A673 (cell line): ENCODE measurements at regions not wholly inside any gene's neighbourhood (a gene's known extent, or its start where the extent isn't known, plus 50 kb on each side); places are given as distances from the start of the nearest gene placed in this dataset.

ENCODE experiments used
- BruUV-seq: library from RNA; stranded (reverse); fragments of 400-500 nt; replicated peaks from 2 replicates; lab custom pipeline; 2021; lab: Mats Ljungman, UMichigan
- CTCF ChIA-PET: fragments of 300-600 bp; sonication (Branson Sonifier 250); formaldehyde crosslinking; loops from one replicate; lab custom pipeline; 2022; ENCODE audit warnings: antibody characterized with exemption; lab: Charles Lee
- POLR2A ChIA-PET: fragments of 300-600 bp; sonication (Branson Sonifier 250); formaldehyde crosslinking; loops from one replicate; lab custom pipeline; 2022; ENCODE audit warnings: antibody characterized with exemption; ENCODE audit not compliant: low non-redundant PET; lab: Charles Lee
- DNase-seq: peaks from one replicate; pipeline ENCODE4 v3.0.0-alpha.2; 2015; ENCODE audit warnings: low spot score
- H3K27ac ChIP-seq: fragments of 200-600 bp; sonication (generic); 2 replicates; pipeline ENCODE4 v1.5.1; 2016; ENCODE audit warnings: mixed run types, low read depth, mild to moderate bottlenecking, mixed read lengths, antibody characterized with exemption, low read length; ENCODE audit not compliant: poor library complexity, severe bottlenecking
- H3K27me3 ChIP-seq: fragments of 200-600 bp; sonication (generic); replicated peaks from 2 replicates; pipeline ENCODE4 v1.6.1; 2017; ENCODE audit warnings: mixed run types, low read depth, mild to moderate bottlenecking, mixed read lengths, antibody characterized with exemption, low read length; ENCODE audit not compliant: insufficient read depth, poor library complexity
- H3K36me3 ChIP-seq: fragments of 200-600 bp; sonication (generic); 2 replicates; pipeline ENCODE4 v1.6.1; 2016; ENCODE audit warnings: mixed run types, mild to moderate bottlenecking, mixed read lengths, antibody characterized with exemption, low read length; ENCODE audit not compliant: insufficient read depth, poor library complexity, severe bottlenecking
- H3K4me1 ChIP-seq: fragments of 200-600 bp; sonication (generic); 2 replicates; pipeline ENCODE4 v1.6.1; 2017; ENCODE audit warnings: mixed run types, mild to moderate bottlenecking, mixed read lengths, antibody characterized with exemption, low read length; ENCODE audit not compliant: insufficient read depth, poor library complexity, severe bottlenecking
- H3K4me3 ChIP-seq: fragments of 200-600 bp; sonication (generic); 2 replicates; pipeline ENCODE4 v1.5.1; 2016; ENCODE audit warnings: low read depth, mixed run types, mild to moderate bottlenecking, mixed read lengths, low read length; ENCODE audit not compliant: poor library complexity, severe bottlenecking
- H3K9me3 ChIP-seq: fragments of 200-600 bp; sonication (generic); 2 replicates; pipeline ENCODE4 v1.6.1; 2016; ENCODE audit warnings: mixed run types, low read depth, mild to moderate bottlenecking, mixed read lengths, antibody characterized with exemption, low read length; ENCODE audit not compliant: poor library complexity, severe bottlenecking
- EZH2 ChIP-seq: fragments of 200-600 bp; sonication (generic); IDR thresholded peaks from 2 replicates; pipeline ENCODE4 v1.6.1; 2017; ENCODE audit warnings: borderline replicate concordance, low read depth, mild to moderate bottlenecking, mixed read lengths, antibody characterized with exemption, low read length; ENCODE audit not compliant: poor library complexity, severe bottlenecking
- intact Hi-C: fragments of 100-400 bp; cut with micrococcal nuclease; formaldehyde crosslinking; loops from one replicate; pipeline ENCODE4 v1.10.0; 2022; ENCODE audit not compliant: unreplicated experiment
- TF ChIP-seq, protein P1 (sequence below): fragments of 300-800, 200-600 bp; sonication (generic); conservative IDR thresholded peaks from 2 replicates; pipeline ENCODE4 v1.5.1; 2017; ENCODE audit warnings: low read depth, mild to moderate bottlenecking, antibody characterized with exemption, low read length, moderate library complexity, mixed read lengths

DNA sequence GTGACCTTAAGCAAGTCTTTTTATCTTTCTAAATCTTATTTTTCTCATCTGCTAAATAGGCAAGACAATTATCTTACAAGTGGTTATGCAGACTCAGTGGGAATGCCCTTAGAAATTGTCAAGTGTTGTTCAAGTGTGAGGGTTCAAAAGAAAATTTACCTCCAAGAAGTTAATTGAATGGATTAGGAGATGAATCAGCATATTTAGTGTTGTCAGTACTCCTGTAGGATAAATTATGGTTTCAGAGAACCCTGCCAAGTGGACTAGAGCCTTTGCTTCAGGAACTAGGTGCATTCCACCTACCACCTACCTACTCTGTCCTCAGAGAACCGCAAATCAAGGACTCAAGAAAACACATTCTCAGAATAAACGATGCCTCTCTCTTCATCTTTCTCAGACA, 69.8 kb upstream of the KCTD1 start:
- no peaks in the 10 kb centered on the region for H3K36me3 ChIP-seq
- no peaks in the 10 kb centered on the region for H3K9me3 ChIP-seq
- no peak for DNase-seq
- ChIA-PET CTCF (interaction anchor here (0.7 kb wide), 1 partner anchor 345 kb away, joined by 3 read pairs; no protein-coding TSS in a partner anchor), POLR2A (no interaction called here)
- no peak for TF ChIP-seq EZH2
- TF ChIP-seq, protein P1, sequence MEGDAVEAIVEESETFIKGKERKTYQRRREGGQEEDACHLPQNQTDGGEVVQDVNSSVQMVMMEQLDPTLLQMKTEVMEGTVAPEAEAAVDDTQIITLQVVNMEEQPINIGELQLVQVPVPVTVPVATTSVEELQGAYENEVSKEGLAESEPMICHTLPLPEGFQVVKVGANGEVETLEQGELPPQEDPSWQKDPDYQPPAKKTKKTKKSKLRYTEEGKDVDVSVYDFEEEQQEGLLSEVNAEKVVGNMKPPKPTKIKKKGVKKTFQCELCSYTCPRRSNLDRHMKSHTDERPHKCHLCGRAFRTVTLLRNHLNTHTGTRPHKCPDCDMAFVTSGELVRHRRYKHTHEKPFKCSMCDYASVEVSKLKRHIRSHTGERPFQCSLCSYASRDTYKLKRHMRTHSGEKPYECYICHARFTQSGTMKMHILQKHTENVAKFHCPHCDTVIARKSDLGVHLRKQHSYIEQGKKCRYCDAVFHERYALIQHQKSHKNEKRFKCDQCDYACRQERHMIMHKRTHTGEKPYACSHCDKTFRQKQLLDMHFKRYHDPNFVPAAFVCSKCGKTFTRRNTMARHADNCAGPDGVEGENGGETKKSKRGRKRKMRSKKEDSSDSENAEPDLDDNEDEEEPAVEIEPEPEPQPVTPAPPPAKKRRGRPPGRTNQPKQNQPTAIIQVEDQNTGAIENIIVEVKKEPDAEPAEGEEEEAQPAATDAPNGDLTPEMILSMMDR = no peak
- H3K27ac ChIP-seq = no peak overlapping the region
- no peak overlapping the region for H3K4me3 ChIP-seq
- no TSS peak for BruUV-seq
- intact Hi-C loops = no loop called here
- H3K4me1 ChIP-seq = no peaks in the 10 kb centered on the region
- H3K27me3 ChIP-seq = no peaks in the 10 kb centered on the region

DNA sequence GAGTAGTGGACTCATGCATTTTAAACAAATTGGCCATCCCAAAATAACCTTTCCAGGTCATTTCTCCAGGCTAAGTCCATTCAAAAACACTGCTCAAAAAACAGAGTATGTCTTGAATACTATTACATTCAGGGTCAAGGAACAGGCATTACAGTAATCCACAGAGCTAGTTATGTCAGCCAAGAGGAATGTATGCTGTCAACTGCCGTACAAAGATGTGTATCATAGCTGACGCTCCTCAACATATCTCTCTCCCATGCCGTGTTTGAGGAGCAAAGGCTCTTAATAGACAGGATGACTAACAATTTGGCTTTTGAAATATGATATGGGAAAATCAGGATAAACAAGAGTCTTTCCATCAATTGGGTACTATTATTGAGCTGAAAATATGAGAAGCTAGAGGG, 68.8 kb upstream of the KCTD1 start:
- DNase-seq = peak; percentile 3

DNA sequence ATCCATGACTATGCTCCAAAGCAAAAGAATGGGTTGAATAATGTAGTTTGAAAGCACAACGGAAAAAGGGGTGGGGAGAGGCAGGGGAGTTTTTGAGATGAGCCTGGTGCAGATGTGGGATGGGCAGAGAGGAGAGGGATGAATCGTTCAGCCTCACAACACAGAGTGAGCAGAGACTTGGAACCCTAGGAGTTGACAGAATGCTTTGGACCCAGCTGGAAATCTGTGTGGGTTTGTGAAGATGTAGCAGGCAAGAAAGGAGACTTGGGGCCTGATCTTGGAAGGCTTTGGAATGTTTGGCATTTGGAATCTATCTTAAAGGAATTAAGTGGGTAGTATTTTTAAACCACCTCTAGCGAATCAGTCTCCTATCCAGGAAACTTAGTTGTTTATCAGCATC, 66.0 kb upstream of the KCTD1 start:
- no peak for DNase-seq
- POLR2A ChIA-PET = no interaction called here
- Histone ChIP-seq H3K4me3 (no peak overlapping the region), H3K36me3 (no peaks in the 10 kb centered on the region), H3K27ac (no peak overlapping the region), H3K9me3 (no peaks in the 10 kb centered on the region), H3K27me3 (no peaks in the 10 kb centered on the region), H3K4me1 (no peaks in the 10 kb centered on the region)
- CTCF ChIA-PET = no interaction called here
- intact Hi-C loops = no loop called here
- TF ChIP-seq, protein P1 = no peak
- no peak for TF ChIP-seq EZH2
- no TSS peak for BruUV-seq

More for the DNA sequence above, 68.8 kb upstream of the KCTD1 start:
- CTCF ChIA-PET = no interaction called here
- H3K27me3 ChIP-seq = no peaks in the 10 kb centered on the region
- no peak for TF ChIP-seq EZH2
- TF ChIP-seq, protein P1 = no peak
- no peaks in the 10 kb centered on the region for H3K9me3 ChIP-seq
- intact Hi-C loops = no loop called here
- H3K4me1 ChIP-seq = no peaks in the 10 kb centered on the region
- H3K36me3 ChIP-seq = no peaks in the 10 kb centered on the region
- H3K27ac ChIP-seq = no peak overlapping the region
- no TSS peak for BruUV-seq
- POLR2A ChIA-PET = no interaction called here
- H3K4me3 ChIP-seq = no peak overlapping the region
